Stimulated activated CD4-positive, alpha-beta T cell treated with anti-CD3 and anti-CD28 coated beads, Interleukin-4, amount 100 ng/mL, for 1 hour (primary cell): ENCODE measurements at regions not wholly inside any gene's neighbourhood (a gene's known extent, or its start where the extent isn't known, plus 50 kb on each side); places are given as distances from the start of the nearest gene placed in this dataset.
"Not testable (repeated sequence)": the region's sequence is repeated elsewhere in the genome, so short reads cannot be mapped to it uniquely, and the experiment has no call there.

Experiments used
- DNase-seq: peaks from one replicate; pipeline ENCODE4 v3.0.0-alpha.2; 2020

GRCh38 chr10:80753612-80754011 is 215.9 kb downstream of the SH2D4B start:
- no peak for DNase-seq

DNA sequence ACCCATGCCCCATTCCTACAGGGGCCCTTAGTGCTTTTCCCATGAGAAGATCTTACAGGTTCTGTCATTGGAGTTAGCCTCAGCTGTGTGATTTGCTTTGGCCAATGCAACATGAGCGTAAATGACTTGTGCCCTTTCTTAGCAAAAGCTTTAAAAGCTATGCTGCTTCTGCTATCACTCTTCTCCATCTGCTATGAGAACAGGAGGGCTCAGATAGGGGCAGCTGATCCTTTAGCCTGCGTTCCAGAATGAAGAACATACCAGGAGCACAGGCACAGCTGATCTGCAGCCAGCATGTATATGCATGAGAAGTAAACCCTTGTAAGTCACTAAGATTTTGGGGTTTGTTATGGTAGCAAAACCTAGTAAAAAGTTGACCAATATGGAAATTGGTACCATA is 218.2 kb downstream of the SH2D4B start:
- DNase-seq: no peak

- no peak for DNase-seq
Observed at GRCh38 chr10:80759693-80760092, 222.0 kb downstream of the SH2D4B start.

DNA sequence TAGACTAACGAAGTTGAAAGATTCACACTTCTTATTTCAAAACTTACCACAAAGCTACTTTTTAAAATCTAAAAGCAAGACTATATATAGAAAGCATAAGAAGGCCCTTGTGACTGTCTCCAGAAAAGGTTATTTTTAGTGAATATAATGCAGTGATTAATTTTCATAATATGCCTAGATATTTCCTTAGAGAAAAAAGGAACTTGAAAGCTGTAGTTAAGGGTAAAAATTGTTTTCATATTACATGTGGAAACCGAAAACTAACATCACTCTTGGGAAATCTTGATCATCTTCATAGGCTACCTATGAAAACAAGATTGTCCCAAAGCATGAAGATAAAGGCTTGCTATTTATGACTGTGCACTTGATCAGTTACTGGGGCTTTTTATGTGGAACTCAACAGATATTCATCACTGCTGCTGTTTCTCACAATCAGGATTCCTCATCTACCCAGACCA is 223.2 kb downstream of the SH2D4B start:
- DNase-seq: no peak

- DNase-seq: no peak
Observed at GRCh38 chr10:80767963-80768362, 230.3 kb downstream of the SH2D4B start.

GRCh38 chr10:80769700-80770160 is 232.0 kb downstream of the SH2D4B start:
- no peak for DNase-seq

- no peak for DNase-seq
Observed at GRCh38 chr10:80770239-80770638, 232.5 kb downstream of the SH2D4B start.

DNA sequence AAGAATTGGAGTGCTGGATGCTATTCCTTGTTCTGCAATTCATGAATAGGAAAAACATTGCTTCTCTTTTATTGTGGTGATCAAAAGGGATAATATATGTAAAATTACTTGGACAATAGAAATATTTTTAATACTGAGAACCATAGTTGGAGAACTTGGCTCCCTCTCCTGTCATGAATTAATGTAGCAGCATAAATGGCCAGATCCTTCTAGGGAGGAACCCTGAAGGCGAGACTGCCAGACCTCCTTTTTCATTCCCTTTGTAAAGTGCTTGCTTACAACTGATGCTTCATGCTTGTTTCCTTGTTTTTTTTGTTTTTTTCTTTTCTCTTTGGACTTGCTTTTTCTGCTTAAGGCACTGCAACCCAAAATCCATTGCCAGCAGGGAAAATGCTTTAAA is 233.6 kb downstream of the SH2D4B start:
- DNase-seq: no peak

GRCh38 chr10:80771902-80772555 is 234.3 kb downstream of the SH2D4B start:
- no peak for DNase-seq

GRCh38 chr10:80772596-80772995 is 234.9 kb downstream of the SH2D4B start:
- no peak for DNase-seq

DNA sequence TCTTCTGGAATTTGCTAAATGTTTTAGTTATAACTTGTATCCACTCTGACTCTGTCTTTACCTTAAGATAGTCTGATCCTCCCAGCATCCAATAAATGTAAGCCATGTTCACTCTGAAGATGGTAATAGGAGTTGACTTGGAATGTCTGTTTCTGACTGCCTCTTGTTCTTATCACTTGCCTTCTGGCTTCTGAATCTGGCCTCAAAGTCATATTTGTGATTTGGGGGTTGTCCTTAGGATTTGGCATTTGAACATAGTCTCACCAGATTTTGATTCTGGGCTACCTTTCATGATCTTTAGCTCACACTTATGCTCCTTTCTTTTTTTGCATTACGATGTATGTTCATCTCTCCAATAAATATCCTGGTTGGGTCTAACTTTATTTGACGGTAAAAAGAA is 247.0 kb downstream of the SH2D4B start:
- no peak for DNase-seq

DNA sequence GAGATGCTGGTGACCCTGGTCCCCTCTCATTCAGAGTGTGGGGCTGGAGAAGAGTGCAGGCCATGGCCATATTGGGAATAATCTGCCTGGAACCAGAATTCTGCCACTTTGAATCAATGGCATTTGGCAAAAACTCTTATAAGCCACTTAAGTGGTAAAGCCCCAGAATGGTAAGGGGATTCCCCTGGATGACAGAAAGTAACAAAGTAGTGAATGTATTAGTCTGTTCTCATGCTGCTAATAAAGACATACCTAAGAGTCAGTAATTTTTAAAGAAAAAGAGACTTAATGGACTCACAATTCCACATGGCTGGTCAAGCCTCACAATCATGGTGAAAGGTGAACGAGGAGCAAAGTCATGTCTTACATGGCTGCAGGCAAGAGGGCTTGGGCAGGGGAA is 248.6 kb downstream of the SH2D4B start:
- DNase-seq: no peak

DNA sequence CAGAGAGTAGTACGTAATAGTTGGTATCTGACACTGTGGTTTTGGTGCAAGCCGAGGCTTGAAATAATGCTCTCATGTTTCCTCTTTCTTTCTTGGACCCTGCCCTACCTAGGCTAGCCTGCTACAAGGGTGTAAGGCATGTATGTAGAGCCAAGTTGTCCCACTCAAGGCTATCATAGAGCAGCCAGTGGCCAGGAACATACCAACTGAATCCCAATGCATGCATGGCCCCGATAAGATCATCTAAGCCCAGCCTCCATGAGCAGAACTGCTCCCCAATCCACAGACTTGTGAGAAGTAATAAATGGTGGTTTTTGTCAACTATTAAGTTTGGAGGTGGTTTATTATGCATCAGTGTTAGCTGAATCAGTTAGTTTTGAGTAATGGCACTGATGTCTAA is 250.2 kb downstream of the SH2D4B start:
- no peak for DNase-seq

DNA sequence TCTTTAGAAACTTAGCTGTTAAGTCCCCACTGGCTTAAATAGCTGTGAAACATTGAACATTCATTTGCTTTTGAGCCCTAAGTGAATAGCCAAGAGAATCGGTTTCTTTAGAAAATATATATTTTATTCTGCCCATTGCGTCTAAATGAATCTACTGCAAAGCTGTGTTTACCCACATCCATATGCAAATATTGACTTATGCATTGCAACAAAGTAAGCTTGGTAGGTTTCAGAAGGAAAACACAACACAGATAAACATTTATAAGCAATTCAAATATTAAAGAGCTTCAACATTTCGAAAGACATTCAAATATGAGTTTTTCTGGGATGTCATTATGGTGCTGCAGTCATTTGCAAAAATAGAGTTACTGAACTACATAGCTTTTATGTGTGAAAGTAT is 257.3 kb downstream of the SH2D4B start:
- no peak for DNase-seq

GRCh38 chr10:80805343-80806020 is 267.8 kb downstream of the SH2D4B start:
- DNase-seq: no peak

DNA sequence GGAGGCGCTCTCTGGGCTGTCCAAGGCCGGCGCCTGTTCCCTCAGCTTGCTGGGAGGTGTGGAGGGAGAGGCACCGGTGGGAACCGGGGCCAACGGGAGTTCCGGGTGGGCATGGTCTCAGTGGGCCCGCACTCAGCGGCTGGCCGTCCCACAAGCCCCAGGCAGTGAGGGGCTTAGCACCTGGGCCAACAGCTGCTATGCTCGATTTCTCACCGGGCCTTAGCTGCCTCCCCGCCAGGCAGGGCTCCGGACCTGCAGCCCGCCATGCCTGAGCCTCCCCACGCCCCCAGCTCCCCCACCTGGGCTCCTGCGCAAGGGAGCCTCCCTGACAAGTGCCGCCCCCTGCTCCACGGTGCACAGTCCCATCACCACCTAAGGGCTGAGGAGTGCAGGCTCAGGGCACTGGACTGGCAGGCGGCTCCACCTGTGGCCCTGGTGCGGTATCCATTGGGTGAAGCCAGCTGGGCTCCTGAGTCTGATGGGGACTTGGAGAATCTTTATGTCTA is 276.5 kb downstream of the SH2D4B start:
- no peak for DNase-seq

DNA sequence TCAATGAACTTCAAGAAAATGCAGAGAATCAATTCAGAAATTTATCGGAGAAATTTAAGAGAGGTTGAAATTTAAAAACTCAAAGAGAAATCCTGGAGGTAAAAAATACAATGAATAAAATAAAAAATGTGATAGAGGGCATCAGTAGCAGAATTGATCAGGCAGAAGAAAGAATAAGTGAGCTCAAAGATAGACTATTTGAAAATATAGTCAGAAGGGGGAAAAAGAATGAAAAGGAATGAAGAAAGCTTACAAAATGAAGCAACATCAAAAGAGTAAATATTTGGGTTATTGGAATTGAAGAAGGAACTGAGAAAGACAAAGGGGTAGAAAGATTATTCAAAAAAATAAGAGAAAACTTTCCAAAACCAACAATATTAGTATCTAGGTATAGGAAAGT is 291.4 kb downstream of the SH2D4B start:
- DNase-seq: no peak

DNA sequence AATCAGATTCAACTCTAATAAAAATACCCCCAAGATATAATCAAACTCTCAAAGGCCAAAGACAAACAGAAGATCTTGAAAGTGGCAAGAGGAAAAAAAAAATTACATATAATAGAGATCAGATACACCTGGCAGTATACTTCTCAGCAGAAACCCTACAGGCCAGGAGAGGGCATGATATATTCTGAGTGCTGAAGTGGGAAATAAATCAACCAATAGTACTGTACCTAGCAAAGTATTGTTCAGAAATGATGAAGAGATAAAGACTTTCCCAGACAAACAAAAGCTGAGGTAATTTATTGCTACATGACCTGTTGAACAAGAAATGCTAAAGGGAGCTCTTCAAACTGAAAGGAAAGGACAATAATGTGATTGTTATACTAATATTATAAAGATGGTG is 291.9 kb downstream of the SH2D4B start:
- DNase-seq: no peak

- not testable (repeated sequence) for DNase-seq
Observed at GRCh38 chr10:80832693-80833092, 295.0 kb downstream of the SH2D4B start.

DNA sequence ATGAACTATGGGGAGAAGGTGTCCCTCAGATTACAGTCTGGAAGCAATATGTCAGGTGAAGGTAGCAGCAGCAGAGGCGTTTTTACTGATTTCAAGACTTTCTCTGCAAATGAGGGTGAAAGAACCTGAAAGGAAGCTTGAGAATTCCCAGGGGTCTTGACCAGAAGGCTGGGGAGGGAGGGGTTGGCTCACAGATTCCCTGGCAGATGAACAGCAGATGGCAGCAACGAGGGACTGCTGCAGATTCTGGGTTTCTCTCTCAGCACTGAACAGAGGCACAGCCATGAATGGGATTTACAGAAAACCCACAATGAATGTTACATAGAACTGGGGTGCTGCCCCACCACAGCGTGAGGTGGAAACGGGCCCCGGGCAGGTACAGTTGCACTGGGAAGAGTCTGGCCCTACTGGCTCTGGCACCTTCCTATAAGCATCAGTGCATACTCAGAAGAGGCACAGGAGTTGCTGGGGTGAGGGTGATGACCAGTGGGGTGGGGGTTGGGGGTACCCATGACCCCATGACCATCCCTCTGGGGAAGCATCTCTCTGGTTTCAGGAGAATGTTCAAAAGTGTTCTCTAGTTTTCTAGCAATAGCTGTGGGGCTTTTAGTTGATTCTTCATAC is 317.8 kb downstream of the SH2D4B start:
- DNase-seq: no peak

GRCh38 chr10:80856186-80856585 is 318.5 kb downstream of the SH2D4B start:
- no peak for DNase-seq

DNA sequence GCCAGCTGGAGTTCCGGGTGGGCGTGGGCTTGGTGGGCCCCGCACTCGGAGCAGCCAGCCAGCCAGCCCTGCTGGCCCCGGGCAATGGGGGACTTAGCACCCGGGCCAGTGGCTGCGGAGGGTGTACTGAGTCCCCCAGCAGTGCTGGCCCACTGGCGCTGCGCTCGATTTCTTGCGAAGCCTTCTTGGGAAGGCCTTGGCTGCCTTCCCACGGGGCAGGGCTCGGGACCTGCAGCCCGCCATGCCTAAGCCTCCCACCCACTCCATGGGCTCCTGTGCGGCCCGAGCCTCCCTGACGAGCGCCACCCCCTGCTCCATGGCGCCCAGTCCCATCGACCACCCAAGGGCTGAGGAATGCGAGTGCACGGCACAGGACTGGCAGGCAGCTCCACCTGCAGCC is 321.6 kb downstream of the SH2D4B start:
- not testable (repeated sequence) for DNase-seq

DNA sequence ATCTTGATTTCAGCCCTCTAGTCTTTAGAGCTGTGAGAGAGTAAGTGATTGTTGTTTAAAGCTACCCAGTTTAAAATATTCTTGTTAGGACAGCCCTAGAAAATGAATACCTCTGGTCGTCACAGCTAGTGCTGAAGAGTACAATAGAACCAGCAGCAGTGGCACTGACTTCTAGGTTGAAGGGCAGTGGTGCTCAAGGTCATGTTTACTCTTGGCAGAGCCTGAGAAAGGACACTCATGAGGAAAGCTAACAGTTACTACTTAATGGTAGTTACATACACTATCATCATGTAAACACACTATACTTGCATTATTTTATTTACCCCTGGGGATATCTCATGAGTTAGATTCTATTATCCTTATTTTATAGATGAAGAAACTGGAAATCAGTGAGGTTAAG is 323.0 kb downstream of the SH2D4B start:
- DNase-seq: no peak

- no peak for DNase-seq
Observed at GRCh38 chr10:80861882-80862281, 324.2 kb downstream of the SH2D4B start.
